Upper lobe of left lung (tissue), 4 donors: ENCODE measurements at regions not wholly inside any gene's neighbourhood (a gene's known extent, or its start where the extent isn't known, plus 50 kb on each side); places are given as distances from the start of the nearest gene placed in this dataset.

ENCODE experiments used
- POLR2A ChIP-seq, 4 donors: fragments of 450-650 bp; IDR thresholded peaks; one replicate each; pipeline ENCODE4 v1.5.1; 2016 to 2017; ENCODE audit warnings: antibody characterized with exemption in 4 of 4, mild to moderate bottlenecking in 2 of 4
- POLR2AphosphoS5 ChIP-seq, 2 donors: sonication (generic); formaldehyde crosslinking; IDR thresholded peaks; one replicate each; pipeline ENCODE4 v1.5.1; 2017; ENCODE audit warnings: antibody characterized with exemption in 2 of 2
- TF ChIP-seq, protein P1 (sequence below), 6 experiments: fragments of 450-650 bp in 4 of 6; fragments of 200-600 bp in 2 of 6; sonication (generic) in 2 of 6; IDR thresholded peaks; one replicate each; pipeline ENCODE4 v1.5.1; 2016 to 2019; ENCODE audit warnings: antibody characterized with exemption in 6 of 6

DNA sequence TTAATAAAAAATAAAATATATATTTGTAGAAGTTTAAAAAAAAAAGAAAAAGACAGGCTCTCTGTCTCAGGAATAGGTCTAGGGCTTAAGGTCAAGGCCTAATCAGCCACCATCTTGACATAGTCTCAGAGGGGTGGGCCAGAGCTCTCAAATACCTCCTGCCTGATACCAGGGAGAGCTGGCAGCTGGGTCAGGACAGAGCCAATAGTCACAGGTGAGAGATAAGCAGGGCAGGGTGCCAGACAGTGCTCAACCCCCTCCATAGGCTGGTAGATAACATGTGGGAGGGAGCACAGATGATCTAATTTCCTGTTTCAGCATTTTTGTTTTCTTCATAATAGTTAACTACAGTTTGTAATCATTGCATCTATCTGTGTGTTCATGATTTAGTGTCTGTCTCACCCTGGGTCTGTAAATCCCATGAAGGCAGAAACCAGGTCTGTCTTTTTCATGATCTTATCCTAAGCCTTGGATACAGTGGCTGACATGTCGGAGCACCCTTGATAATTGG is 152.0 kb upstream of the GRIK3 start:
- TF ChIP-seq, protein P1, sequence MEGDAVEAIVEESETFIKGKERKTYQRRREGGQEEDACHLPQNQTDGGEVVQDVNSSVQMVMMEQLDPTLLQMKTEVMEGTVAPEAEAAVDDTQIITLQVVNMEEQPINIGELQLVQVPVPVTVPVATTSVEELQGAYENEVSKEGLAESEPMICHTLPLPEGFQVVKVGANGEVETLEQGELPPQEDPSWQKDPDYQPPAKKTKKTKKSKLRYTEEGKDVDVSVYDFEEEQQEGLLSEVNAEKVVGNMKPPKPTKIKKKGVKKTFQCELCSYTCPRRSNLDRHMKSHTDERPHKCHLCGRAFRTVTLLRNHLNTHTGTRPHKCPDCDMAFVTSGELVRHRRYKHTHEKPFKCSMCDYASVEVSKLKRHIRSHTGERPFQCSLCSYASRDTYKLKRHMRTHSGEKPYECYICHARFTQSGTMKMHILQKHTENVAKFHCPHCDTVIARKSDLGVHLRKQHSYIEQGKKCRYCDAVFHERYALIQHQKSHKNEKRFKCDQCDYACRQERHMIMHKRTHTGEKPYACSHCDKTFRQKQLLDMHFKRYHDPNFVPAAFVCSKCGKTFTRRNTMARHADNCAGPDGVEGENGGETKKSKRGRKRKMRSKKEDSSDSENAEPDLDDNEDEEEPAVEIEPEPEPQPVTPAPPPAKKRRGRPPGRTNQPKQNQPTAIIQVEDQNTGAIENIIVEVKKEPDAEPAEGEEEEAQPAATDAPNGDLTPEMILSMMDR (IDR thresholded peaks at IDR 0.05): no peak
- TF ChIP-seq POLR2AphosphoS5 (IDR thresholded peaks at IDR 0.05): no peak
- TF ChIP-seq POLR2A (IDR thresholded peaks at IDR 0.05): no peak
